ENCODE measurements at regions not wholly inside any gene's neighbourhood (a gene's known extent, or its start where the extent isn't known, plus 50 kb on each side); places are given as distances from the start of the nearest gene placed in this dataset.
"Not testable (repeated sequence)": the region's sequence is repeated elsewhere in the genome, so short reads cannot be mapped to it uniquely, and the experiment has no call there.

DNA sequence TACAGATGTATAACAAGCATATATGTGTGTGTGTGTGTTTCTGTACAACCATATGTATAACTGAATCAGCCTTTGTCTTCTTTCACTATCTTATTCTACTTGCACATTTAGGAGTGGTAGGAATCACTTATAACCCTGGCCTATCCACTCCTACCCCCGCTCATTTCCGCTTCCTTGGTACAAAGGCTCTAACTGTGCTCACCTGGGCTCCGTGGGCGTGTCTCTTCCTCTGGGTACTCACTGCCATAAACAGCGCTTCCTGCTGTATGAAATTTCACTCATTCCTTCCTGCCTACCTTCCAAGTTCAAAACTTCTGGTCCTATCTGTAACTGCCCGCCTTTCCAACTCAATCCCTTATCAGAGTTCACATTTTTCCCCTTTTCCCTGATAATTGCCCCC lies 815.5 kb downstream of the EPHA4 start:
- H3K27me3 ChIP-seq (ENCODE audit: control insufficient read depth, insufficient read depth, low read length): no peaks in the 10 kb centered on the region
- H3K4me3 ChIP-seq (ENCODE audit: low read depth, low read length): no peak overlapping the region
- H3K36me3 ChIP-seq (ENCODE audit: control insufficient read depth, insufficient read depth, low read length): no peaks in the 10 kb centered on the region
- no peak for DNase-seq (ENCODE audit: low read depth)
- TF ChIP-seq, protein P1, sequence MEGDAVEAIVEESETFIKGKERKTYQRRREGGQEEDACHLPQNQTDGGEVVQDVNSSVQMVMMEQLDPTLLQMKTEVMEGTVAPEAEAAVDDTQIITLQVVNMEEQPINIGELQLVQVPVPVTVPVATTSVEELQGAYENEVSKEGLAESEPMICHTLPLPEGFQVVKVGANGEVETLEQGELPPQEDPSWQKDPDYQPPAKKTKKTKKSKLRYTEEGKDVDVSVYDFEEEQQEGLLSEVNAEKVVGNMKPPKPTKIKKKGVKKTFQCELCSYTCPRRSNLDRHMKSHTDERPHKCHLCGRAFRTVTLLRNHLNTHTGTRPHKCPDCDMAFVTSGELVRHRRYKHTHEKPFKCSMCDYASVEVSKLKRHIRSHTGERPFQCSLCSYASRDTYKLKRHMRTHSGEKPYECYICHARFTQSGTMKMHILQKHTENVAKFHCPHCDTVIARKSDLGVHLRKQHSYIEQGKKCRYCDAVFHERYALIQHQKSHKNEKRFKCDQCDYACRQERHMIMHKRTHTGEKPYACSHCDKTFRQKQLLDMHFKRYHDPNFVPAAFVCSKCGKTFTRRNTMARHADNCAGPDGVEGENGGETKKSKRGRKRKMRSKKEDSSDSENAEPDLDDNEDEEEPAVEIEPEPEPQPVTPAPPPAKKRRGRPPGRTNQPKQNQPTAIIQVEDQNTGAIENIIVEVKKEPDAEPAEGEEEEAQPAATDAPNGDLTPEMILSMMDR (IDR thresholded peaks at IDR 0.05; ENCODE audit: insufficient read depth, low read length, poor library complexity, severe bottlenecking): no peak

DNA sequence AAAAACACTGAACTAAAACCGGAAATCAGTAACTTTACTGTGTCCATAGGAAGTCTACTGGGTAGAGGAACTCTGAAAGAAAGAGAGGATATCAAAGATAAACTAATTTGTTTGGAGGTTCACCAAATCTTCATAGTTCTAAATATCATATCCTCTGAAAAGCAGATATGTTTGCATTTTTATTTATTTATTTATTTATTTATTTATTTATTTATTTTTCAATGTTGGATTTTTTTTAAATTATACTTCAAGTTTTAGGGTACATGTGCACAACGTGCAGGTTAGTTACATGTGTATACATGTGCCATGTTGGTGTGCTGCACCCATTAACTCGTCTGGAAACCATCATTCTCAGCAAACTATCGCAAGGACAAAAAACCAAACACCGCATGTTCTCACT lies 813.7 kb downstream of the EPHA4 start:
- H3K36me3 ChIP-seq (ENCODE audit: control insufficient read depth, insufficient read depth, low read length); H3K4me3 ChIP-seq (ENCODE audit: low read depth, low read length); DNase-seq (ENCODE audit: low read depth); H3K27me3 ChIP-seq (ENCODE audit: control insufficient read depth, insufficient read depth, low read length): not testable (repeated sequence)

DNA sequence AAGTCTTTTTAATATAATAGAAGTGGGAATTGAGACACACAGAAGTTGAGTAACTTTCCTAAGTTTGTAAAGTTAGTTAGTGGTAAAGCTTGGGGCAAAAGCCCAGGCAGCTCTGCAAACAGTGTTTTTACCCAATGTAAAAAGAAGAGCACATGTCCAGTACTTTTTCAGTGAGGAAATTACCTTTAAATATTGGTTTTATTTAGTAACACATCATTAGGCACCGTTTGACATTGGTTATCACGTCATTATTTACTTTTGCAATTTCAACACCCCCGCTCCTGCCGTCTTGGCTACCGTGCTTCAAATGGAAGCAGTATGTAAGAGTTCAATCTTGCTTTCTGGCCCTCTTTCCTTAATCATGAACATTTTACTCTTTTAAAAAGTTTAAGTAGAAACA lies 807.9 kb downstream of the EPHA4 start:
- Histone ChIP-seq H3K4me3 (ENCODE audit: low read depth, low read length) (no peak overlapping the region), H3K36me3 (ENCODE audit: control insufficient read depth, insufficient read depth, low read length) (no peaks in the 10 kb centered on the region), H3K27me3 (ENCODE audit: control insufficient read depth, insufficient read depth, low read length) (no peaks in the 10 kb centered on the region)
- no peak for DNase-seq (ENCODE audit: low read depth)
- TF ChIP-seq, protein P1 (IDR thresholded peaks at IDR 0.05; ENCODE audit: insufficient read depth, low read length, poor library complexity, severe bottlenecking): no peak

DNA sequence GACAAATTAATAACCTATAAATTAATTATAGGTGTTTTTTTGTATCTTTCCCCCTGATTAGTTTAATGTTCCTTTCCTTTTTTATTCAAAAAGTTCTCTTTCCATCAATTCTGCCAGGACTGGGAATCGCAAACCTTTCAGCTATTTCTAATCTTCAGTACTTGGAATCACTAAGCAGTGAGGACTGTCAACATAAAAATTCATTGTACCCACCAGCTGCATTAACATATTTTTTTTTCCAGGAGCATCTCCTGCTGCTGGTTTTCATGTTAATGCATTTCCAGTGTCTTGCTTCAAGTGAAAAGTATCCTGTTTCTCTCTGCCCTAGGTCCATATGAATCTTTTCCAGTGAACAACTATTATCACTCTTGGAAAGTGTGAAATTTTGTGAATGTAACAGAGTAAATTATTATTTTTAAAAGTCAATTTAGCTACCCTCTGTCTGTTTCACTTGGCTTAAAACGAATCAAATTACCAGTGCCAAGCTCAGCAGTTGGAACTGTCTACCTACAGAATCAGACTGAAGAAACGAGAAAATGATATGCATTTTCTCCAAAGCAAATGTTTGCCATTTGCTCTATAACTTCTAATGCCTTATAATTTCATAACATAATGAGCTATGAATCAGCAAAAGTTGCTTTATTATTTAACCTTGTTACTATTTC lies 804.4 kb downstream of the EPHA4 start:
- TF ChIP-seq, protein P1 (IDR thresholded peaks at IDR 0.05; ENCODE audit: insufficient read depth, low read length, poor library complexity, severe bottlenecking): no peak
- DNase-seq (ENCODE audit: low read depth): no peak
- Histone ChIP-seq H3K36me3 (ENCODE audit: control insufficient read depth, insufficient read depth, low read length) (no peaks in the 10 kb centered on the region), H3K27me3 (ENCODE audit: control insufficient read depth, insufficient read depth, low read length) (no peaks in the 10 kb centered on the region), H3K4me3 (ENCODE audit: low read depth, low read length) (no peak overlapping the region)

DNA sequence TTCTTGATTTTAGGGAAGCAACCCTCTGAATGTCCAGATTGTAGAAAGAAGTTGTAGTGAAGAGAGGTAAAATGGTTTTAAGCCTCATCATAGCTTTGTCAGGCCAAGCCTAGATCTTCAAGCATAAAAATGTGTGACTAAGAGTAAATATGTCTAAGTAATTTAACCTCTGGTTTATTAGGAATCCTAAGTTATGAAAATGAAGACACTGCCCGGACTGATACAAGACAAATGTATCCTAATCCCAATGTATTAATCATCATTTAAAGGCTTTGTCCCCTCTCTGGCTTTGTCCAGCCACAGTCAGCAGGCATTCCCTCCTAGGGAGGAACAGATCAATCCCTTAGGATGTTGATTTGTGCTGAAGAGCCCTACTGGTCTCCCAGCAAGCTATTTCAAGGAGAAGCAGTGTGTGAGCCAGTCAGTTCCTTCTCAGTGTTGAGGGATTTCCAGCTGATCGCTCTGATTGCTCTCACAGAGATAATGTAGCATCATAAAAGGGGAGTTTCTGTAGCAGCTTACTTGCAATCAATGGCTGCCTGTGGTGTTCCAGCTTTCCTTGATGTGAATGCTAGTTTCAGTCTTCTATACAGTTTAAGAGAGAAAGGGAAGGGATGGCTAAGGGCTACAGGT lies 796.1 kb downstream of the EPHA4 start:
- Histone ChIP-seq H3K4me3 (ENCODE audit: low read depth, low read length) (no peak overlapping the region), H3K27me3 (ENCODE audit: control insufficient read depth, insufficient read depth, low read length) (no peaks in the 10 kb centered on the region), H3K36me3 (ENCODE audit: control insufficient read depth, insufficient read depth, low read length) (no peaks in the 10 kb centered on the region)
- DNase-seq (ENCODE audit: low read depth): no peak
- TF ChIP-seq, protein P1 (IDR thresholded peaks at IDR 0.05; ENCODE audit: insufficient read depth, low read length, poor library complexity, severe bottlenecking): no peak

DNA sequence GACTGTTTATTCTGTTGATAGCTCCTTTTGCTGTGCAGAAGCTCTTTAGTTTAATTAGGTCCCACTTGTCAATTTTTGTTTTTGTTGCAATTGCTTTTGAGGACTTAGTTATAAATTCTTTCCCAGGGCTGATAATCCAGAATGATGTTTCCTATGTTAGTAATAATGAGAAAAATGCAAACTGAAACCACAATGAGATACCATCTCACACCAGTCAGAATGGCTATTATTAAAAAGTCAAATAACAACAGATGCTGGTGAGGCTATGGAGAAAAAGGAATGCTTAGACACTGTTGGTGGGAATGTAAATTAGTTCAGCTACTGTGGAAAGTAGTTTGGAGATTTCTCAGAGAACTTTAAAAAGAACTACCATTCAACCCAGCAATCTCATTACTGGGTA lies 793.0 kb downstream of the EPHA4 start:
- H3K27me3 ChIP-seq (ENCODE audit: control insufficient read depth, insufficient read depth, low read length); H3K36me3 ChIP-seq (ENCODE audit: control insufficient read depth, insufficient read depth, low read length); DNase-seq (ENCODE audit: low read depth); H3K4me3 ChIP-seq (ENCODE audit: low read depth, low read length): not testable (repeated sequence)

DNA sequence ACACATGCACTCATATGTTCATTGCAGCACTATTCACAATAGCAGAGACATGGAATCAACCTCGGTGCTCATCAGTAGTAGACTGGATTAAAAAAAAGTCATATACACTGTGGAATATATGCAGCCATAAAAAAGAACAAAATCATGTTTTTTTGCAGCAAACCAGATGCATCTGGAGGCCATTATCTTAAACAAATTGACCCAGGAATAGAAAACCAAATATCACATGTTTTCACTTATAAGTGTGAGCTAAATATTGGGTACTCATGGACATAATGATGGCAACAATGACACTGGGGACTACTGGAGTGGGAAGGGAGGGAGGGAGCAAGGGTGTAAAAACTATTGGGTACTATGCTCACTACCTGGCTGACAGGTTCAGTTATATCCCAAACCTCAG lies 792.6 kb downstream of the EPHA4 start:
- DNase-seq (ENCODE audit: low read depth): no peak
- H3K27me3 ChIP-seq (ENCODE audit: control insufficient read depth, insufficient read depth, low read length): no peaks in the 10 kb centered on the region
- H3K36me3 ChIP-seq (ENCODE audit: control insufficient read depth, insufficient read depth, low read length): no peaks in the 10 kb centered on the region
- no peak overlapping the region for H3K4me3 ChIP-seq (ENCODE audit: low read depth, low read length)
- TF ChIP-seq, protein P1 (IDR thresholded peaks at IDR 0.05; ENCODE audit: insufficient read depth, low read length, poor library complexity, severe bottlenecking): no peak

Measured in kidney epithelial cell (primary cell).